ENCODE measurements at regions not wholly inside any gene's neighbourhood (a gene's known extent, or its start where the extent isn't known, plus 50 kb on each side); places are given as distances from the start of the nearest gene placed in this dataset.

DNA sequence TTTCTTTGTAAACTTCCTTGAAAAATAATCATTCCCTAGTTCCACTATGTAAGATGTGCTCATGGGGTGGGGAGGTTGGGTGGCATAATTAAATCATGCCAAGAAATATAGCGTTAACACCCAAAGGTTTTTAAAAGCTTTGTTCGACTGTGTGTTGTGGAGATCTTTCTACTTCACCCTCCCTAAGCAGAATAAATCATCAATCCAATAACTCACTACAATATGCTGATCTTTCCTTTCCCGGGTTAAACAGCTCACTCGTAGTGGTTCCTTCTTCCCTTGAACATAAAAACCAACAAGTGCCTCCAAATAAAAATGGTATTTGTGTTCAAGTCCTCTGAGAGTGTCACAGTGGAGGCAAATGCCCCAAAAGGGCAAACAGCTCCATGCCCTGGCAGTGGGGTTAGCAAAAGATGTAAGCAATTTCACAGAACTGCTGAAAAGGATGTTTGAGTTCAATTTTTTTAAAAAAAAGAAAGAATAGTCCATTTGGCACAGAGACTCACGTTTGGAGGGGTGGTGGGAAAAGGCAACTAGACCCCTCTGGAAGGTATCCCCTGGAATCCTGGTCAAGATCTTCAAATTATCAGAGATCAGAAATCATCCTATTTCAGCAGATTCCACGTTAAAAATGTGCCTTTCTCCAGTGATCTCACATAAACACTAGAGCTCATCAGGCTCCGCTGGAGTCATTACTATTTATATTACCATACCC is 99.1 kb downstream of the TFAP2A start:
- TF ChIP-seq, protein P1, sequence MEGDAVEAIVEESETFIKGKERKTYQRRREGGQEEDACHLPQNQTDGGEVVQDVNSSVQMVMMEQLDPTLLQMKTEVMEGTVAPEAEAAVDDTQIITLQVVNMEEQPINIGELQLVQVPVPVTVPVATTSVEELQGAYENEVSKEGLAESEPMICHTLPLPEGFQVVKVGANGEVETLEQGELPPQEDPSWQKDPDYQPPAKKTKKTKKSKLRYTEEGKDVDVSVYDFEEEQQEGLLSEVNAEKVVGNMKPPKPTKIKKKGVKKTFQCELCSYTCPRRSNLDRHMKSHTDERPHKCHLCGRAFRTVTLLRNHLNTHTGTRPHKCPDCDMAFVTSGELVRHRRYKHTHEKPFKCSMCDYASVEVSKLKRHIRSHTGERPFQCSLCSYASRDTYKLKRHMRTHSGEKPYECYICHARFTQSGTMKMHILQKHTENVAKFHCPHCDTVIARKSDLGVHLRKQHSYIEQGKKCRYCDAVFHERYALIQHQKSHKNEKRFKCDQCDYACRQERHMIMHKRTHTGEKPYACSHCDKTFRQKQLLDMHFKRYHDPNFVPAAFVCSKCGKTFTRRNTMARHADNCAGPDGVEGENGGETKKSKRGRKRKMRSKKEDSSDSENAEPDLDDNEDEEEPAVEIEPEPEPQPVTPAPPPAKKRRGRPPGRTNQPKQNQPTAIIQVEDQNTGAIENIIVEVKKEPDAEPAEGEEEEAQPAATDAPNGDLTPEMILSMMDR (IDR thresholded peaks at IDR 0.05 in 2 of 3, conservative IDR thresholded peaks at IDR 0.05 in 1 of 3; ENCODE audit: borderline replicate concordance in 1 of 3, insufficient read depth in 1 of 3, low read depth in 2 of 3, low read length in 2 of 3) = no peak
- TF ChIP-seq CEBPB (IDR thresholded peaks at IDR 0.05; ENCODE audit: low read depth) = no peak
- TF ChIP-seq, protein P2, sequence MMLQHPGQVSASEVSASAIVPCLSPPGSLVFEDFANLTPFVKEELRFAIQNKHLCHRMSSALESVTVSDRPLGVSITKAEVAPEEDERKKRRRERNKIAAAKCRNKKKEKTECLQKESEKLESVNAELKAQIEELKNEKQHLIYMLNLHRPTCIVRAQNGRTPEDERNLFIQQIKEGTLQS (IDR thresholded peaks at IDR 0.05) = no peak
- no peak for TF ChIP-seq EZH2 (IDR thresholded peaks at IDR 0.05)
- TF ChIP-seq TCF7L2 (IDR thresholded peaks at IDR 0.05; ENCODE audit: borderline replicate concordance, extremely low read depth, insufficient read depth, insufficient read length) = no peak
- no peak for TF ChIP-seq POLR2AphosphoS5 (IDR thresholded peaks at IDR 0.05; ENCODE audit: low read depth, low read length)
- TF ChIP-seq SP1 (IDR thresholded peaks at IDR 0.05; ENCODE audit: low read depth) = no peak
- TF ChIP-seq FOSL1 (IDR thresholded peaks at IDR 0.05; ENCODE audit: low read depth) = no peak
- no peak for TF ChIP-seq POLR2A (IDR thresholded peaks at IDR 0.05; ENCODE audit: borderline replicate concordance, extremely low read depth, insufficient read depth, insufficient read length)
- TF ChIP-seq, protein P3, sequence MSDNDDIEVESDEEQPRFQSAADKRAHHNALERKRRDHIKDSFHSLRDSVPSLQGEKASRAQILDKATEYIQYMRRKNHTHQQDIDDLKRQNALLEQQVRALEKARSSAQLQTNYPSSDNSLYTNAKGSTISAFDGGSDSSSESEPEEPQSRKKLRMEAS (IDR thresholded peaks at IDR 0.05) = no peak
- TF ChIP-seq SRF (IDR thresholded peaks at IDR 0.05; ENCODE audit: low read depth) = no peak
- TF ChIP-seq SIN3A (IDR thresholded peaks at IDR 0.05; ENCODE audit: low read depth) = no peak
- TF ChIP-seq JUND (IDR thresholded peaks at IDR 0.05) = no peak
